T-helper 2 cell treated with Interferon-gamma antibody and Interleukin-4, amounts not matched to agents 5 μg/mL and 100 μg/mL, for 36 hours (primary cell): ENCODE measurements at regions not wholly inside any gene's neighbourhood (a gene's known extent, or its start where the extent isn't known, plus 50 kb on each side); places are given as distances from the start of the nearest gene placed in this dataset.

Source experiments
- DNase-seq: peaks from one replicate; pipeline ENCODE4 v3.0.0; 2021; ENCODE audit warnings: low spot score
- H3K27ac Mint-ChIP-seq: one replicate; pipeline ENCODE4 v1.8.0; 2021; ENCODE audit warnings: mild to moderate bottlenecking, mixed read lengths
- H3K27me3 Mint-ChIP-seq: one replicate; pipeline ENCODE4 v1.8.0; 2021; ENCODE audit warnings: low read depth, mixed read lengths
- H3K36me3 Mint-ChIP-seq: one replicate; pipeline ENCODE4 v1.8.0; 2021; ENCODE audit warnings: low read depth, mixed read lengths
- H3K4me1 Mint-ChIP-seq: one replicate; pipeline ENCODE4 v1.8.0; 2021; ENCODE audit warnings: low read depth, mixed read lengths
- H3K4me3 Mint-ChIP-seq: one replicate; pipeline ENCODE4 v1.8.0; 2022; ENCODE audit warnings: mild to moderate bottlenecking, moderate library complexity, mixed read lengths
- H3K9me3 Mint-ChIP-seq: one replicate; pipeline ENCODE4 v1.8.0; 2021; ENCODE audit warnings: mixed read lengths

GRCh38 chr5:110012145-110012544, 322.4 kb downstream of the MAN2A1 start:
- no peak overlapping the region for H3K27ac Mint-ChIP-seq
- no peak overlapping the region for H3K4me3 Mint-ChIP-seq

GRCh38 chr5:110013017-110013416, 323.3 kb downstream of the MAN2A1 start:
- H3K4me3 Mint-ChIP-seq = no peak overlapping the region
- no peaks in the 10 kb centered on the region for H3K4me1 Mint-ChIP-seq
- no peaks in the 10 kb centered on the region for H3K36me3 Mint-ChIP-seq
- DNase-seq = no peak
- no peaks in the 10 kb centered on the region for H3K9me3 Mint-ChIP-seq
- no peak overlapping the region for H3K27ac Mint-ChIP-seq
- H3K27me3 Mint-ChIP-seq = no peaks in the 10 kb centered on the region

More at GRCh38 chr5:110012145-110012544, 322.4 kb downstream of the MAN2A1 start:
- H3K36me3 Mint-ChIP-seq = no peaks in the 10 kb centered on the region
- no peak for DNase-seq
- no peaks in the 10 kb centered on the region for H3K27me3 Mint-ChIP-seq
- no peaks in the 10 kb centered on the region for H3K9me3 Mint-ChIP-seq
- no peaks in the 10 kb centered on the region for H3K4me1 Mint-ChIP-seq

- H3K9me3 Mint-ChIP-seq = no peaks in the 10 kb centered on the region
- no peaks in the 10 kb centered on the region for H3K4me1 Mint-ChIP-seq
- DNase-seq = no peak
- H3K27ac Mint-ChIP-seq = no peak overlapping the region
- H3K4me3 Mint-ChIP-seq = no peak overlapping the region
- H3K27me3 Mint-ChIP-seq = no peaks in the 10 kb centered on the region
- no peaks in the 10 kb centered on the region for H3K36me3 Mint-ChIP-seq
Observed at GRCh38 chr5:110017854-110018253, 328.1 kb downstream of the MAN2A1 start.

- Mint-ChIP-seq H3K9me3 (no peaks in the 10 kb centered on the region), H3K4me1 (no peaks in the 10 kb centered on the region), H3K27ac (no peak overlapping the region), H3K4me3 (no peak overlapping the region), H3K27me3 (no peaks in the 10 kb centered on the region), H3K36me3 (no peaks in the 10 kb centered on the region)
- DNase-seq = no peak
Observed at GRCh38 chr5:110018509-110018908, 328.8 kb downstream of the MAN2A1 start.

GRCh38 chr5:110019119-110019518, 329.4 kb downstream of the MAN2A1 start:
- H3K9me3 Mint-ChIP-seq = no peaks in the 10 kb centered on the region
- no peak for DNase-seq
- no peaks in the 10 kb centered on the region for H3K4me1 Mint-ChIP-seq
- no peaks in the 10 kb centered on the region for H3K27me3 Mint-ChIP-seq
- no peak overlapping the region for H3K27ac Mint-ChIP-seq
- no peak overlapping the region for H3K4me3 Mint-ChIP-seq
- no peaks in the 10 kb centered on the region for H3K36me3 Mint-ChIP-seq

- DNase-seq = no peak
- H3K36me3 Mint-ChIP-seq = no peaks in the 10 kb centered on the region
- no peaks in the 10 kb centered on the region for H3K9me3 Mint-ChIP-seq
- H3K27ac Mint-ChIP-seq = no peak overlapping the region
- no peaks in the 10 kb centered on the region for H3K27me3 Mint-ChIP-seq
- H3K4me3 Mint-ChIP-seq = no peak overlapping the region
- no peaks in the 10 kb centered on the region for H3K4me1 Mint-ChIP-seq
Observed at GRCh38 chr5:110019780-110020179, 330.1 kb downstream of the MAN2A1 start.

GRCh38 chr5:110021251-110021650, 331.5 kb downstream of the MAN2A1 start:
- H3K9me3 Mint-ChIP-seq = no peaks in the 10 kb centered on the region
- no peaks in the 10 kb centered on the region for H3K27me3 Mint-ChIP-seq
- no peak overlapping the region for H3K27ac Mint-ChIP-seq
- H3K4me3 Mint-ChIP-seq = no peak overlapping the region
- no peaks in the 10 kb centered on the region for H3K4me1 Mint-ChIP-seq
- no peaks in the 10 kb centered on the region for H3K36me3 Mint-ChIP-seq
- no peak for DNase-seq

GRCh38 chr5:110025160-110025559, 335.4 kb downstream of the MAN2A1 start:
- Mint-ChIP-seq H3K4me3 (no peak overlapping the region), H3K9me3 (no peaks in the 10 kb centered on the region), H3K36me3 (no peaks in the 10 kb centered on the region), H3K27me3 (no peaks in the 10 kb centered on the region), H3K27ac (no peak overlapping the region), H3K4me1 (peaks cover 3% of the 10 kb centered on the region)
- DNase-seq = no peak

GRCh38 chr5:110027527-110028322, 338.0 kb downstream of the MAN2A1 start:
- no peaks in the 10 kb centered on the region for H3K9me3 Mint-ChIP-seq
- H3K27ac Mint-ChIP-seq = no peak overlapping the region
- peaks cover 3% of the 10 kb centered on the region for H3K4me1 Mint-ChIP-seq
- DNase-seq = no peak
- H3K4me3 Mint-ChIP-seq = no peak overlapping the region
- no peaks in the 10 kb centered on the region for H3K36me3 Mint-ChIP-seq
- no peaks in the 10 kb centered on the region for H3K27me3 Mint-ChIP-seq

GRCh38 chr5:110031402-110032140, 341.8 kb downstream of the MAN2A1 start:
- Mint-ChIP-seq H3K4me1 (peaks cover 3% of the 10 kb centered on the region), H3K27ac (no peak overlapping the region), H3K27me3 (no peaks in the 10 kb centered on the region), H3K9me3 (no peaks in the 10 kb centered on the region), H3K4me3 (no peak overlapping the region), H3K36me3 (no peaks in the 10 kb centered on the region)
- DNase-seq = no peak

GRCh38 chr5:110032376-110032775, 342.6 kb downstream of the MAN2A1 start:
- H3K4me1 Mint-ChIP-seq = peaks cover 3% of the 10 kb centered on the region
- H3K9me3 Mint-ChIP-seq = no peaks in the 10 kb centered on the region
- no peaks in the 10 kb centered on the region for H3K36me3 Mint-ChIP-seq
- H3K27ac Mint-ChIP-seq = no peak overlapping the region
- no peak overlapping the region for H3K4me3 Mint-ChIP-seq
- DNase-seq = no peak
- no peaks in the 10 kb centered on the region for H3K27me3 Mint-ChIP-seq

GRCh38 chr5:110034056-110034600, 344.4 kb downstream of the MAN2A1 start:
- no peaks in the 10 kb centered on the region for H3K27me3 Mint-ChIP-seq

GRCh38 chr5:110038297-110038997, 348.7 kb downstream of the MAN2A1 start:
- Mint-ChIP-seq H3K27me3 (no peaks in the 10 kb centered on the region), H3K27ac (no peak overlapping the region), H3K9me3 (peaks cover 18% of the 10 kb centered on the region), H3K36me3 (no peaks in the 10 kb centered on the region), H3K4me3 (no peak overlapping the region), H3K4me1 (no peaks in the 10 kb centered on the region)
- no peak for DNase-seq

More at GRCh38 chr5:110034056-110034600, 344.4 kb downstream of the MAN2A1 start:
- DNase-seq = no peak
- no peaks in the 10 kb centered on the region for H3K4me1 Mint-ChIP-seq
- H3K4me3 Mint-ChIP-seq = no peak overlapping the region
- no peaks in the 10 kb centered on the region for H3K36me3 Mint-ChIP-seq
- H3K27ac Mint-ChIP-seq = no peak overlapping the region
- H3K9me3 Mint-ChIP-seq = no peaks in the 10 kb centered on the region

GRCh38 chr5:110040178-110040577, 350.5 kb downstream of the MAN2A1 start:
- no peak overlapping the region for H3K27ac Mint-ChIP-seq
- H3K27me3 Mint-ChIP-seq = no peaks in the 10 kb centered on the region
- no peak for DNase-seq
- H3K9me3 Mint-ChIP-seq = peaks cover 34% of the 10 kb centered on the region
- no peaks in the 10 kb centered on the region for H3K4me1 Mint-ChIP-seq
- no peak overlapping the region for H3K4me3 Mint-ChIP-seq
- no peaks in the 10 kb centered on the region for H3K36me3 Mint-ChIP-seq
